ENCODE measurements at regions not wholly inside any gene's neighbourhood (a gene's known extent, or its start where the extent isn't known, plus 50 kb on each side); places are given as distances from the start of the nearest gene placed in this dataset.

DNA sequence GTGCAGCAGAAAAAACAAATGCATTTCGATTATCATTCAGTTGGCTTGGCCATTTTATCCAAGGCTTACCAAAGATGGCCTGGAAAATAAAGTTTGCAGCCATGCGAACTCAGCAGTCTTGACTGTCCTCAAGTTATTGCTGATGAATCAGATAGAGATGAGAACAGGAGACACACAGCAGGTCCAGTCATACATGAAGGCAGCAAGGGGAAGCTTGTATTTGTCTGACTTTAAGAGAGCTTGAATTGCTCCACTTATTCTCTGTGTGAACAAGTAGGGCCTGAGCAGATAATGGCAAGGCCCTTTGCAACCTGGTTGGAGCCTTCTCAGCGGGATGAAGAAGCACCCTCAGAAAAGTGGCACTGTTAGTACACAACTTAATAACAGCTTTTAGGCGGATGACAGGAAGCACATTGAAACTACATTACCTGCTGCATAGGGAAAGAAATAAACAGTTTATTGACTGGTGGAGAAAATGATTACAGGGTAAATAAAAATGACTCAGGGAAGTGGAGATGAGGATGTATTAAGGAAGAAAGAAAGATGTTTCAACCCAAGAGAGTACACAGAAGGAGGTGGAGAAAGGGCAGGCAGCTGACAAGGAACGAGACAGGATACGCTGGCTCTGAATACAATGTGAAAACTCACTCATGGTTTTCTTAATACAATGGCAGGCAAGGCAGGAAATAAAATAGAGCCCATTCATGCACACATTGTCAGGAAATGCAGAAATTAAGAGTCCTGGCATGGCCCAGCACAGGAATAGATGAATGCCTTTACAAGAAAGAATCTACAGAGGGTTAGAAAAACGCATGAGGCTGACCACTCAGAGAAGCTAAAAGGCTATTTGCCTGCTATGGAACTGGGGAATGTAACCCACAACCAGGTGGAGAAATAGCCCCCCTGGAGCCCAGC, 128.4 kb downstream of the GALC start:
- TF ChIP-seq, protein P1, sequence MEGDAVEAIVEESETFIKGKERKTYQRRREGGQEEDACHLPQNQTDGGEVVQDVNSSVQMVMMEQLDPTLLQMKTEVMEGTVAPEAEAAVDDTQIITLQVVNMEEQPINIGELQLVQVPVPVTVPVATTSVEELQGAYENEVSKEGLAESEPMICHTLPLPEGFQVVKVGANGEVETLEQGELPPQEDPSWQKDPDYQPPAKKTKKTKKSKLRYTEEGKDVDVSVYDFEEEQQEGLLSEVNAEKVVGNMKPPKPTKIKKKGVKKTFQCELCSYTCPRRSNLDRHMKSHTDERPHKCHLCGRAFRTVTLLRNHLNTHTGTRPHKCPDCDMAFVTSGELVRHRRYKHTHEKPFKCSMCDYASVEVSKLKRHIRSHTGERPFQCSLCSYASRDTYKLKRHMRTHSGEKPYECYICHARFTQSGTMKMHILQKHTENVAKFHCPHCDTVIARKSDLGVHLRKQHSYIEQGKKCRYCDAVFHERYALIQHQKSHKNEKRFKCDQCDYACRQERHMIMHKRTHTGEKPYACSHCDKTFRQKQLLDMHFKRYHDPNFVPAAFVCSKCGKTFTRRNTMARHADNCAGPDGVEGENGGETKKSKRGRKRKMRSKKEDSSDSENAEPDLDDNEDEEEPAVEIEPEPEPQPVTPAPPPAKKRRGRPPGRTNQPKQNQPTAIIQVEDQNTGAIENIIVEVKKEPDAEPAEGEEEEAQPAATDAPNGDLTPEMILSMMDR (IDR thresholded peaks at IDR 0.05; ENCODE audit: extremely low read depth, low read depth, low read length) = no peak

DNA sequence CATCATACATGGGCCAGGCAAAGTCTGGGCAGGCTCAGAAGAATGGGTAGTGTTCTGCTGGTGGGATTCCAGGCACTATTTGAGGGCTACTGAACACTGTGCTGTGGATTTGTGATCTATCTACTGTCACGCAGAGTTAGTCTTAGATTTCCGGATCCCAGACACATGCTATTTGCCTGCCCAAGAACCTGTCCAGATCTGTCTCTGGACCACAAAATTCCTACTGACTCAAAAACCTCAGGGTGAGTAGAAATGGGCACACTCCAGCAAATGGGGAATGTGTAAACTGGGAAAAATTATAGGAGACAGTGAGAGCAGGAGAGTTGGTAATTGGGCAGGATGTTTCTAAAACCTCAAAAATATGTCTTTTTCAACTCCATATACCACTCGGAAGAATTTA, 129.9 kb downstream of the GALC start:
- Histone ChIP-seq H3K36me3 (ENCODE audit: insufficient read depth, low read length) (no peaks in the 10 kb centered on the region), H3K4me1 (ENCODE audit: insufficient read depth, low read length) (no peaks in the 10 kb centered on the region), H3K4me2 (ENCODE audit: insufficient read depth, low read length) (no peak overlapping the region), H3K79me2 (ENCODE audit: insufficient read depth, low read length) (no peaks in the 10 kb centered on the region), H3K4me3 (ENCODE audit: insufficient read depth, low read length) (no peak overlapping the region), H3K9me3 (ENCODE audit: low read depth, low read length) (no peaks in the 10 kb centered on the region), H4K20me1 (ENCODE audit: insufficient read depth, low read length) (no peaks in the 10 kb centered on the region), H3K27ac (ENCODE audit: low read depth, low read length) (no peak overlapping the region), H3K27me3 (ENCODE audit: insufficient read depth, low read length) (no peaks in the 10 kb centered on the region), H2AFZ (ENCODE audit: low read length) (no peak overlapping the region)
- DNase-seq (ENCODE audit: insufficient read length, low spot score, missing footprints) = peak; percentile 8
- TF ChIP-seq, protein P1 (IDR thresholded peaks at IDR 0.05; ENCODE audit: extremely low read depth, low read depth, low read length) = no peak

More for the DNA sequence above, 128.4 kb downstream of the GALC start:
- Histone ChIP-seq H3K4me2 (ENCODE audit: insufficient read depth, low read length) (no peak overlapping the region), H3K79me2 (ENCODE audit: insufficient read depth, low read length) (no peaks in the 10 kb centered on the region), H3K4me1 (ENCODE audit: insufficient read depth, low read length) (no peaks in the 10 kb centered on the region), H3K9me3 (ENCODE audit: low read depth, low read length) (no peaks in the 10 kb centered on the region), H3K27ac (ENCODE audit: low read depth, low read length) (no peak overlapping the region), H3K4me3 (ENCODE audit: insufficient read depth, low read length) (no peak overlapping the region), H4K20me1 (ENCODE audit: insufficient read depth, low read length) (no peaks in the 10 kb centered on the region), H2AFZ (ENCODE audit: low read length) (no peak overlapping the region), H3K27me3 (ENCODE audit: insufficient read depth, low read length) (no peaks in the 10 kb centered on the region), H3K36me3 (ENCODE audit: insufficient read depth, low read length) (no peaks in the 10 kb centered on the region)
- DNase-seq (ENCODE audit: insufficient read length, low spot score, missing footprints) = no peak

DNA sequence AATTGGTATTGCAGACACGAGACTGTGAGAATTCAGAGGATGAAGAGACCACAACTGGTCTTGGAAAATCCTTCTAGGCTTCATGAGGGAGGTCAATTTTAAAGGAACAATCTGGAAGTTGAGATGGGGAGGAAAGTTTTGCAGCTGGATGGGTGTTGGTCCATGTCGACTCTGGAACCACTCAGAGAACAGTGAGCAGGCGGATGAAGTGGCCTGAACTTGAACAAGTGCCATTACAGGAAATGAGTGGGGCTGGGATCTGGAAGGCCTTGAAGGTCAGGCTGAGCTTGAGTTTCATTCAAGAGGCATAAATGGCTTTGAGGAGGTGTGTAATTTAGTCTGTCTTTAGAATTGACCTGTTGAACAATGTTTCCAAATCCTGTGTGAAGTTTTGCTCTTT, 140.9 kb downstream of the GALC start:
- no peaks in the 10 kb centered on the region for H3K79me2 ChIP-seq (ENCODE audit: insufficient read depth, low read length)
- H4K20me1 ChIP-seq (ENCODE audit: insufficient read depth, low read length) = no peaks in the 10 kb centered on the region
- H3K4me1 ChIP-seq (ENCODE audit: insufficient read depth, low read length) = no peaks in the 10 kb centered on the region
- H2AFZ ChIP-seq (ENCODE audit: low read length) = no peak overlapping the region
- no peak overlapping the region for H3K4me2 ChIP-seq (ENCODE audit: insufficient read depth, low read length)
- H3K27ac ChIP-seq (ENCODE audit: low read depth, low read length) = no peak overlapping the region
- no peaks in the 10 kb centered on the region for H3K36me3 ChIP-seq (ENCODE audit: insufficient read depth, low read length)
- TF ChIP-seq, protein P1 (IDR thresholded peaks at IDR 0.05; ENCODE audit: extremely low read depth, low read depth, low read length) = no peak
- no peaks in the 10 kb centered on the region for H3K27me3 ChIP-seq (ENCODE audit: insufficient read depth, low read length)
- H3K4me3 ChIP-seq (ENCODE audit: insufficient read depth, low read length) = no peak overlapping the region
- no peak for DNase-seq (ENCODE audit: insufficient read length, low spot score, missing footprints)
- H3K9me3 ChIP-seq (ENCODE audit: low read depth, low read length) = peaks cover 2% of the 10 kb centered on the region

DNA sequence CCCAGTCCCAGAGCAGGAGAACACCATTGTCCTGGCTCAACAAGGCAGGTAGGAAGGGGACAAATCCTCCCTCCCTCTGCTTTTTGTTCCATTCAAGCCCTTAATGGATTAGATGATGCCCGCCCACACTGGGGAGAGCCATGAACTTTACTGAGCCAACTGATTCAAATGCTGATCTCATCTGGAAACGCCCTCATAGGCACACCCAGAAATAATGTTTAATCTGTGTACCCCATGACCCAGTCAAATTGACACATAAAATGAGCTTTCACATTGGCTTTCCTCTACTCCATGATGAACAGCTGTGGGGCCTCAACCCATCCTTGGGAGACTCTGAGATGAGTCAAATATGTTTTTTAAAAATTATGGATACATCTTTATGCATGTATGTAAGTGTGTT, 141.8 kb downstream of the GALC start:
- H4K20me1 ChIP-seq (ENCODE audit: insufficient read depth, low read length) = no peaks in the 10 kb centered on the region
- DNase-seq (ENCODE audit: insufficient read length, low spot score, missing footprints) = no peak
- no peak overlapping the region for H3K4me2 ChIP-seq (ENCODE audit: insufficient read depth, low read length)
- no peaks in the 10 kb centered on the region for H3K36me3 ChIP-seq (ENCODE audit: insufficient read depth, low read length)
- TF ChIP-seq, protein P1 (IDR thresholded peaks at IDR 0.05; ENCODE audit: extremely low read depth, low read depth, low read length) = no peak
- no peak overlapping the region for H3K27ac ChIP-seq (ENCODE audit: low read depth, low read length)
- no peak overlapping the region for H3K4me3 ChIP-seq (ENCODE audit: insufficient read depth, low read length)
- no peaks in the 10 kb centered on the region for H3K27me3 ChIP-seq (ENCODE audit: insufficient read depth, low read length)
- no peak overlapping the region for H2AFZ ChIP-seq (ENCODE audit: low read length)
- H3K4me1 ChIP-seq (ENCODE audit: insufficient read depth, low read length) = no peaks in the 10 kb centered on the region
- H3K79me2 ChIP-seq (ENCODE audit: insufficient read depth, low read length) = no peaks in the 10 kb centered on the region
- H3K9me3 ChIP-seq (ENCODE audit: low read depth, low read length) = peaks cover 2% of the 10 kb centered on the region
